ENCODE measurements at regions not wholly inside any gene's neighbourhood (a gene's known extent, or its start where the extent isn't known, plus 50 kb on each side); places are given as distances from the start of the nearest gene placed in this dataset.

DNA sequence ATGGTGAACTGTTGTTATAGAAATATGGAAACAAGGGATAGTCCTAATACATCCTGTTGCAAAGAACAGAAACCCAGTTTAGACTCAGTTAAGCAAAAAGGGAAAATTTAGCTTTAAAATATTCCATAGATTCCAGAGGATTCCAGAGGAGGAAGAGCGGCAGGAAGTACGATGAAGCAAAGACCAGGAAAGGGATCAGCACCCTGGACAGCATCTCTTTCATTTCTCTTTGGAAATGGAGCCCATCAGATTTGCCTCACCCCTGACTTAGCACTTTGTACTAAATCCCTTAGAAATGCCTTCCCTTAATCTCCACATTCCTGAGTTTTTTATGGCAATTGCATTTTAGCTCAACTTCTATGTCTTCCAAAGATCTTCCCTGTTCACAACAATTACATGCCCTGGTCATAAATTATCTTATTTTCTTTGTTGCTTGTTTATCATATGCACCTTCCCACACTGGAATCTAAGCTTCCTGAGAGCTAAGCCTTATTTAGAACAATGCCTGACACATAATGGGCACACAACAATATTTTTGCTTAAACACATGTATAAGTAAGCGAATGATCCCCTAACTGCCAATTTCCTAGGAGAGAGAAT, 150.0 kb upstream of the RBFOX1 start:
- intact Hi-C loops (cut with DNase I) = no loop called here
- H3K4me3 ChIP-seq = no peak overlapping the region

GRCh38 chr16:7177875-7178274, 154.8 kb upstream of the RBFOX1 start:
- Histone ChIP-seq H3K27ac (no peak overlapping the region), H3K27me3 (no peaks in the 10 kb centered on the region), H3K9me3 (no peaks in the 10 kb centered on the region), H3K36me3 (no peaks in the 10 kb centered on the region), H3K4me3 (no peak overlapping the region), H3K4me1 (no peaks in the 10 kb centered on the region)
- DNase-seq (ENCODE audit: extremely low spot score in 2 of 2) = no peak
- TF ChIP-seq, protein P1, sequence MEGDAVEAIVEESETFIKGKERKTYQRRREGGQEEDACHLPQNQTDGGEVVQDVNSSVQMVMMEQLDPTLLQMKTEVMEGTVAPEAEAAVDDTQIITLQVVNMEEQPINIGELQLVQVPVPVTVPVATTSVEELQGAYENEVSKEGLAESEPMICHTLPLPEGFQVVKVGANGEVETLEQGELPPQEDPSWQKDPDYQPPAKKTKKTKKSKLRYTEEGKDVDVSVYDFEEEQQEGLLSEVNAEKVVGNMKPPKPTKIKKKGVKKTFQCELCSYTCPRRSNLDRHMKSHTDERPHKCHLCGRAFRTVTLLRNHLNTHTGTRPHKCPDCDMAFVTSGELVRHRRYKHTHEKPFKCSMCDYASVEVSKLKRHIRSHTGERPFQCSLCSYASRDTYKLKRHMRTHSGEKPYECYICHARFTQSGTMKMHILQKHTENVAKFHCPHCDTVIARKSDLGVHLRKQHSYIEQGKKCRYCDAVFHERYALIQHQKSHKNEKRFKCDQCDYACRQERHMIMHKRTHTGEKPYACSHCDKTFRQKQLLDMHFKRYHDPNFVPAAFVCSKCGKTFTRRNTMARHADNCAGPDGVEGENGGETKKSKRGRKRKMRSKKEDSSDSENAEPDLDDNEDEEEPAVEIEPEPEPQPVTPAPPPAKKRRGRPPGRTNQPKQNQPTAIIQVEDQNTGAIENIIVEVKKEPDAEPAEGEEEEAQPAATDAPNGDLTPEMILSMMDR (IDR thresholded peaks at IDR 0.05) = no peak
- TF ChIP-seq POLR2AphosphoS5 (IDR thresholded peaks at IDR 0.05; ENCODE audit: insufficient read depth in 1 of 2, low read depth in 1 of 2) = no peak
- no peak for TF ChIP-seq POLR2A (IDR thresholded peaks at IDR 0.05)
- intact Hi-C loops (cut with DNase I) = no loop called here

More for the DNA sequence above, 150.0 kb upstream of the RBFOX1 start:
- no peaks in the 10 kb centered on the region for H3K36me3 ChIP-seq
- no peak for DNase-seq (ENCODE audit: extremely low spot score in 2 of 2)
- H3K27ac ChIP-seq = no peak overlapping the region
- H3K4me1 ChIP-seq = no peaks in the 10 kb centered on the region
- TF ChIP-seq, protein P1 (IDR thresholded peaks at IDR 0.05) = no peak
- TF ChIP-seq POLR2A (IDR thresholded peaks at IDR 0.05) (no peak), POLR2AphosphoS5 (IDR thresholded peaks at IDR 0.05; ENCODE audit: insufficient read depth in 1 of 2, low read depth in 1 of 2) (no peak)
- H3K9me3 ChIP-seq = no peaks in the 10 kb centered on the region
- no peaks in the 10 kb centered on the region for H3K27me3 ChIP-seq

DNA sequence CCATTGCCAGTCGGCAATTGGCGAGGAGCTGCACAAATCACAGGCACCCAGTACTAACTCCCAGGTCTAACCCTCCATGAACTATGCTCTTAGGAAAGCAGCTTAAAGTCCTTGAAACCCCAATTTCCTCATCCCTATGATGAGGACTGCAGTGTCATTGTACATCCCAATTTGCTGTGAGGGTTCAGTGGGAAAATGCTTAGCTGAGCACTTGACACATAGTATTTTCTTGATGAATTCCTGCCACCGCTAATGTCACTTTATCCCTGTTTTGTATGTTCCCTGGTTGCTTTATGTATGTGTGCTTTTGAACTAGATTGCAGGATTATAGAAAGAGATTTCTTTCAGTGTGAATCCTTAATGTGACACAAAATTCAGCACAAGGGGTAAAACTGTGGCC, 161.5 kb upstream of the RBFOX1 start:
- intact Hi-C loops (cut with DNase I) = no loop called here
- H3K27me3 ChIP-seq = no peaks in the 10 kb centered on the region
- no peaks in the 10 kb centered on the region for H3K9me3 ChIP-seq
- no peak for DNase-seq (ENCODE audit: extremely low spot score in 2 of 2)
- H3K27ac ChIP-seq = no peak overlapping the region
- no peak overlapping the region for H3K4me3 ChIP-seq
- TF ChIP-seq POLR2A (IDR thresholded peaks at IDR 0.05) (no peak), POLR2AphosphoS5 (IDR thresholded peaks at IDR 0.05; ENCODE audit: insufficient read depth in 1 of 2, low read depth in 1 of 2) (no peak)
- TF ChIP-seq, protein P1 (IDR thresholded peaks at IDR 0.05) = no peak
- no peaks in the 10 kb centered on the region for H3K4me1 ChIP-seq
- H3K36me3 ChIP-seq = no peaks in the 10 kb centered on the region

DNA sequence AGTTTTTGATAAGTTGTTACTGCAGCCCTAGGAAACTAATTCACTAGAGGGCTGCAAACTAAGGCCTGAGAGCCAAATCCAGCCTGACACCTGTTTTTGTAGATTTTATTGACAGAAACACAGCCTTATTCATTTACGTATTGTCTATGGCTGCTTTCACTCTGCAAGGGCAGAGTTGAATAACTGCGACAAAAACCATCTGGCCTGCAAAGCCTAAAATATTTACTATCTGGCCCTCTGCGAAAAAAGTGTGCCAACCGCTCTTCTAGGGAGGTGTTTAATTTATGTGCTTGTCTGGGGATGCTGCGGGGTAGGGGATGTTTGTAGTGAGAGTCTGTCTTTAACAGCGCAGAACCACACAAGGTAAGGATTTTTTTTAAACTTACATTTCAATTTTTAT, 165.0 kb upstream of the RBFOX1 start:
- Histone ChIP-seq H3K27ac (no peak overlapping the region), H3K9me3 (no peaks in the 10 kb centered on the region), H3K4me3 (no peak overlapping the region), H3K4me1 (no peaks in the 10 kb centered on the region), H3K27me3 (no peaks in the 10 kb centered on the region), H3K36me3 (no peaks in the 10 kb centered on the region)
- TF ChIP-seq POLR2AphosphoS5 (IDR thresholded peaks at IDR 0.05; ENCODE audit: insufficient read depth in 1 of 2, low read depth in 1 of 2) (no peak), POLR2A (IDR thresholded peaks at IDR 0.05) (no peak)
- TF ChIP-seq, protein P1 (IDR thresholded peaks at IDR 0.05) = no peak
- DNase-seq (ENCODE audit: extremely low spot score in 2 of 2) = no peak
- intact Hi-C loops (cut with DNase I) = no loop called here

- intact Hi-C loops (cut with DNase I) = no loop called here
- no peaks in the 10 kb centered on the region for H3K9me3 ChIP-seq
- no peaks in the 10 kb centered on the region for H3K4me1 ChIP-seq
- no peak overlapping the region for H3K27ac ChIP-seq
- H3K27me3 ChIP-seq = no peaks in the 10 kb centered on the region
- no peaks in the 10 kb centered on the region for H3K36me3 ChIP-seq
- H3K4me3 ChIP-seq = no peak overlapping the region
- no peak for DNase-seq (ENCODE audit: extremely low spot score in 2 of 2)
- TF ChIP-seq POLR2AphosphoS5 (IDR thresholded peaks at IDR 0.05; ENCODE audit: insufficient read depth in 1 of 2, low read depth in 1 of 2) = no peak
- no peak for TF ChIP-seq POLR2A (IDR thresholded peaks at IDR 0.05)
Measured at GRCh38 chr16:7161891-7162290, 170.8 kb upstream of the RBFOX1 start.

All from vagina (tissue), 2 donors.